ENCODE measurements at regions not wholly inside any gene's neighbourhood (a gene's known extent, or its start where the extent isn't known, plus 50 kb on each side); places are given as distances from the start of the nearest gene placed in this dataset.

- no peak for TF ChIP-seq EZH2 (IDR thresholded peaks at IDR 0.05)
- no peak for TF ChIP-seq CTCF (IDR thresholded peaks at IDR 0.05)
- no peak for TF ChIP-seq EZH2phosphoT487 (IDR thresholded peaks at IDR 0.05)
Observed at GRCh38 chr3:153885359-153885758, 235.8 kb upstream of the ARHGEF26 start.
